ENCODE measurements at regions not wholly inside any gene's neighbourhood (a gene's known extent, or its start where the extent isn't known, plus 50 kb on each side); places are given as distances from the start of the nearest gene placed in this dataset.

- no peak for DNase-seq (ENCODE audit: insufficient read length, low spot score)
- no peak for FAIRE-seq
- no peak for TF ChIP-seq POLR2A (IDR thresholded peaks at IDR 0.05; ENCODE audit: low read depth, low read length)
Measured at GRCh38 chr6:87946669-87947068, 101.0 kb upstream of the SPACA1 start.

- FAIRE-seq = no peak
- no peak for DNase-seq (ENCODE audit: insufficient read length, low spot score)
- no peak for TF ChIP-seq POLR2A (IDR thresholded peaks at IDR 0.05; ENCODE audit: low read depth, low read length)
Measured at GRCh38 chr6:87945966-87946365, 101.7 kb upstream of the SPACA1 start.

- DNase-seq (ENCODE audit: insufficient read length, low spot score) (no peak), FAIRE-seq (no peak)
- no peak for TF ChIP-seq POLR2A (IDR thresholded peaks at IDR 0.05; ENCODE audit: low read depth, low read length)
Measured at GRCh38 chr6:87945181-87945580, 102.5 kb upstream of the SPACA1 start.

GRCh38 chr6:87944541-87944954 is 103.1 kb upstream of the SPACA1 start:
- FAIRE-seq (no peak), DNase-seq (ENCODE audit: insufficient read length, low spot score) (no peak)
- TF ChIP-seq POLR2A (IDR thresholded peaks at IDR 0.05; ENCODE audit: low read depth, low read length) = no peak

- TF ChIP-seq POLR2A (IDR thresholded peaks at IDR 0.05; ENCODE audit: low read depth, low read length) = no peak
- DNase-seq (ENCODE audit: insufficient read length, low spot score) (no peak), FAIRE-seq (no peak)
Measured at GRCh38 chr6:87943191-87943590, 104.5 kb upstream of the SPACA1 start.

GRCh38 chr6:87941556-87942358 is 105.9 kb upstream of the SPACA1 start:
- FAIRE-seq = no peak
- DNase-seq (ENCODE audit: insufficient read length, low spot score) = no peak
- no peak for TF ChIP-seq POLR2A (IDR thresholded peaks at IDR 0.05; ENCODE audit: low read depth, low read length)

- FAIRE-seq (no peak), DNase-seq (ENCODE audit: insufficient read length, low spot score) (no peak)
- TF ChIP-seq POLR2A (IDR thresholded peaks at IDR 0.05; ENCODE audit: low read depth, low read length) = no peak
Measured at GRCh38 chr6:87939776-87940175, 107.9 kb upstream of the SPACA1 start.

- FAIRE-seq = no peak
- no peak for DNase-seq (ENCODE audit: insufficient read length, low spot score)
- TF ChIP-seq POLR2A (IDR thresholded peaks at IDR 0.05; ENCODE audit: low read depth, low read length) = no peak
Measured at GRCh38 chr6:87938287-87938686, 109.4 kb upstream of the SPACA1 start.

GRCh38 chr6:87936065-87936464 is 111.6 kb upstream of the SPACA1 start:
- FAIRE-seq = no peak
- no peak for TF ChIP-seq POLR2A (IDR thresholded peaks at IDR 0.05; ENCODE audit: low read depth, low read length)
- DNase-seq (ENCODE audit: insufficient read length, low spot score) = no peak

GRCh38 chr6:87935196-87935595 is 112.4 kb upstream of the SPACA1 start:
- DNase-seq (ENCODE audit: insufficient read length, low spot score) (no peak), FAIRE-seq (no peak)
- no peak for TF ChIP-seq POLR2A (IDR thresholded peaks at IDR 0.05; ENCODE audit: low read depth, low read length)

- TF ChIP-seq POLR2A (IDR thresholded peaks at IDR 0.05; ENCODE audit: low read depth, low read length) = no peak
- no peak for FAIRE-seq
- DNase-seq (ENCODE audit: insufficient read length, low spot score) = no peak
Measured at GRCh38 chr6:87932361-87932760, 115.3 kb upstream of the SPACA1 start.

- TF ChIP-seq POLR2A (IDR thresholded peaks at IDR 0.05; ENCODE audit: low read depth, low read length) = no peak
- FAIRE-seq = peak; percentile 97
Measured at GRCh38 chr6:87929843-87930288, 117.8 kb upstream of the SPACA1 start.

GRCh38 chr6:87926687-87927086 is 121.0 kb upstream of the SPACA1 start:
- DNase-seq (ENCODE audit: insufficient read length, low spot score) (no peak), FAIRE-seq (no peak)

More at GRCh38 chr6:87929843-87930288, 117.8 kb upstream of the SPACA1 start:
- DNase-seq (ENCODE audit: insufficient read length, low spot score) = peak; percentile 65

GRCh38 chr6:87926072-87926471 is 121.6 kb upstream of the SPACA1 start:
- FAIRE-seq = no peak
- no peak for DNase-seq (ENCODE audit: insufficient read length, low spot score)
- no peak for TF ChIP-seq POLR2A (IDR thresholded peaks at IDR 0.05; ENCODE audit: low read depth, low read length)

More at GRCh38 chr6:87926687-87927086, 121.0 kb upstream of the SPACA1 start:
- no peak for TF ChIP-seq POLR2A (IDR thresholded peaks at IDR 0.05; ENCODE audit: low read depth, low read length)

GRCh38 chr6:87925373-87926060 is 122.1 kb upstream of the SPACA1 start:
- FAIRE-seq (no peak), DNase-seq (ENCODE audit: insufficient read length, low spot score) (no peak)
- TF ChIP-seq POLR2A (IDR thresholded peaks at IDR 0.05; ENCODE audit: low read depth, low read length) = no peak

Data from H54 (cell line).